Endothelial cell (in vitro differentiated cells): ENCODE measurements at regions not wholly inside any gene's neighbourhood (a gene's known extent, or its start where the extent isn't known, plus 50 kb on each side); places are given as distances from the start of the nearest gene placed in this dataset.

Experiments
- DNase-seq: peaks from one replicate; pipeline ENCODE4 v3.0.0; 2021; ENCODE audit warnings: low spot score
- H3K27ac Mint-ChIP-seq: one replicate; pipeline ENCODE4 v1.8.0; 2021; ENCODE audit warnings: mixed read lengths, inconsistent platforms; ENCODE audit not compliant: unreplicated experiment
- H3K27me3 Mint-ChIP-seq: one replicate; pipeline ENCODE4 v1.8.0; 2021; ENCODE audit warnings: mild to moderate bottlenecking, moderate library complexity, mixed read lengths, inconsistent platforms; ENCODE audit not compliant: unreplicated experiment
- H3K36me3 Mint-ChIP-seq: one replicate; pipeline ENCODE4 v1.8.0; 2021; ENCODE audit warnings: mild to moderate bottlenecking, low read depth, mixed read lengths, inconsistent platforms; ENCODE audit not compliant: unreplicated experiment
- H3K4me1 Mint-ChIP-seq: one replicate; pipeline ENCODE4 v1.8.0; 2021; ENCODE audit warnings: mild to moderate bottlenecking, mixed read lengths, inconsistent platforms; ENCODE audit not compliant: unreplicated experiment
- H3K4me3 Mint-ChIP-seq: one replicate; pipeline ENCODE4 v1.8.0; 2021; ENCODE audit warnings: mild to moderate bottlenecking, mixed read lengths, inconsistent platforms; ENCODE audit not compliant: unreplicated experiment
- H3K9me3 Mint-ChIP-seq: one replicate; pipeline ENCODE4 v1.8.0; 2021; ENCODE audit warnings: mixed read lengths, inconsistent platforms; ENCODE audit not compliant: unreplicated experiment
- TF ChIP-seq, protein P1 (sequence below): fragments of 200-600 bp; sonication (generic); IDR thresholded peaks from one replicate; pipeline ENCODE4 v1.5.0; 2021; ENCODE audit warnings: antibody characterized with exemption; ENCODE audit not compliant: unreplicated experiment

DNA sequence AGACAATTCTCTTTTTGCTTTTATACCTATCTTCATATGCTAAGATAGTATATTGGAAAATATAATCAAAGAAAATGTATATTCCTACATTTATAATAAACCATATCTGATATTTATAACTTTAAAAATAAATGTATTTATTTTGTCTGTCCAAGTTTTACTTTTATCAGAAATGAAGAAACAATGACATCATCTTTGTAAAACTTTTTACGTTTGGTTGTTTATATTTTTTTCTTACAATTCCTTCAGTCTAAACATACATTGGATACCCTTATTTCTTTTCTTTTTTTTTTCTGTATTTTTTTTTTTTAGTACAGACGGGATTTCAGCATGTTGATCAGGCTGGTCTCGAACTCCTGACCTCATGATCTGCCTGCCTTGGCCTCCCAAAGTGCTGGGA, 1577.0 kb upstream of the SLC39A10 start:
- Mint-ChIP-seq H3K9me3 (no peaks in the 10 kb centered on the region), H3K4me3 (no peak overlapping the region), H3K27ac (no peak overlapping the region), H3K36me3 (no peaks in the 10 kb centered on the region), H3K27me3 (no peaks in the 10 kb centered on the region), H3K4me1 (no peaks in the 10 kb centered on the region)
- TF ChIP-seq, protein P1, sequence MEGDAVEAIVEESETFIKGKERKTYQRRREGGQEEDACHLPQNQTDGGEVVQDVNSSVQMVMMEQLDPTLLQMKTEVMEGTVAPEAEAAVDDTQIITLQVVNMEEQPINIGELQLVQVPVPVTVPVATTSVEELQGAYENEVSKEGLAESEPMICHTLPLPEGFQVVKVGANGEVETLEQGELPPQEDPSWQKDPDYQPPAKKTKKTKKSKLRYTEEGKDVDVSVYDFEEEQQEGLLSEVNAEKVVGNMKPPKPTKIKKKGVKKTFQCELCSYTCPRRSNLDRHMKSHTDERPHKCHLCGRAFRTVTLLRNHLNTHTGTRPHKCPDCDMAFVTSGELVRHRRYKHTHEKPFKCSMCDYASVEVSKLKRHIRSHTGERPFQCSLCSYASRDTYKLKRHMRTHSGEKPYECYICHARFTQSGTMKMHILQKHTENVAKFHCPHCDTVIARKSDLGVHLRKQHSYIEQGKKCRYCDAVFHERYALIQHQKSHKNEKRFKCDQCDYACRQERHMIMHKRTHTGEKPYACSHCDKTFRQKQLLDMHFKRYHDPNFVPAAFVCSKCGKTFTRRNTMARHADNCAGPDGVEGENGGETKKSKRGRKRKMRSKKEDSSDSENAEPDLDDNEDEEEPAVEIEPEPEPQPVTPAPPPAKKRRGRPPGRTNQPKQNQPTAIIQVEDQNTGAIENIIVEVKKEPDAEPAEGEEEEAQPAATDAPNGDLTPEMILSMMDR: no peak
- DNase-seq: no peak

DNA sequence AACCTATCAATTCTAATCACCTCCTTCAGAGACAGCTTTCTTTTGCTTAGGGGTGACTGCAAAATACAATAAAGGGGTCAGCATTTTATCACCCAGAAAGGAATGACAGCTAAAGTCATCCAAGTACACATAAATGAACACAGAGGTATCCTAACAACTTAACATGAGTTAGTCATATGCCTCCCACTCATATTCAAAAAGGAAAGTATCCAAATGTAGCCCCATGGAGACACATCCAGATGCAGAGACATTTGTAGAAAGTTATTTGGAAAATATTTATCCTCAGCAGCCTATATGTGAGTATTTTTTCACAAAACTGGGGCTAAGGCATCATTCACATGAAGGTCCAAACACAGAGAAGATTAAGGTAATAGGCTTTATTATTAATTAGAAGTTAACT, 1579.7 kb upstream of the SLC39A10 start:
- H3K36me3 Mint-ChIP-seq: no peaks in the 10 kb centered on the region
- no peaks in the 10 kb centered on the region for H3K4me1 Mint-ChIP-seq
- no peak for DNase-seq
- no peak overlapping the region for H3K4me3 Mint-ChIP-seq
- H3K27me3 Mint-ChIP-seq: peaks cover 1% of the 10 kb centered on the region
- no peaks in the 10 kb centered on the region for H3K9me3 Mint-ChIP-seq
- H3K27ac Mint-ChIP-seq: no peak overlapping the region
- TF ChIP-seq, protein P1: no peak

DNA sequence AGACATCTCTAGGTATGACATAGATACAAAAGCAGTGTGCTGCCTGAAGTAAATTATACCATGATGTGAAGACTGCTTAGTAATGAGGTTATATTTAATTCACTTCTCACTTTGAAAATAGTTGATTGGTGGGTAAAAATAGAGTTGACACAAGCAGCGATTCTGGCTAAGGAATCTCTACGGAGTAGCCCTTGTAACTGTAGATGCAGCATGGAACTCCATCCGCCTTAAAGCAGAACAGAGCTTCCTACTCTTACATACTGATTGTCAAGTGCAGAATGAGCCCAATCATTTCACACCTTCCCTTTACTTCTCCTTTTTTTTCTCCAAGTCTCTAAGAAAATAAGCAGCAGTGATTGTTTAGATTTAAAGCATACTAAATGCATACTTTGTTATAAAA, 1594.6 kb upstream of the SLC39A10 start:
- TF ChIP-seq, protein P1: no peak
- no peak overlapping the region for H3K27ac Mint-ChIP-seq
- H3K4me1 Mint-ChIP-seq: no peaks in the 10 kb centered on the region
- no peaks in the 10 kb centered on the region for H3K9me3 Mint-ChIP-seq
- no peak overlapping the region for H3K4me3 Mint-ChIP-seq
- H3K36me3 Mint-ChIP-seq: no peaks in the 10 kb centered on the region
- no peak for DNase-seq
- no peaks in the 10 kb centered on the region for H3K27me3 Mint-ChIP-seq

DNA sequence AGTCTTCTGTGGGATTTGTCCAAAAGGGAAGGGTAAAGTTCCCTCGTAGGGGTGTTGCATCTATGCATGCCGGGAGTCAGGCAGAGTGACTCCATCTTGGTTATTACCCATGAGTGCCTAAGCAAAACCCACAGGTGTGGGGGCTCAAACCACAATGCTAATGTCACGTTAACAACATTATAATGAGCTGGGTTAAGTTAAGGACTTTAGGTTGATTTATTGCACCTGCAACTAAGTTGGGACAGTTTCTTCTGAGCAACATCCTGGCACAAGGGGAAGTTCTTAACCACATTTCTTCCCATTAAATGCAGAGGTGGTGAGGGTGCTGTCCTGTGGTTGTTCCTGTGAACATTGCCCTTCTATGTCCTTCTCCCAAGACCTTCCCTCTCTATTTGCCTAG, 1596.8 kb upstream of the SLC39A10 start:
- H3K27ac Mint-ChIP-seq: no peak overlapping the region
- no peaks in the 10 kb centered on the region for H3K36me3 Mint-ChIP-seq
- no peak overlapping the region for H3K4me3 Mint-ChIP-seq
- H3K9me3 Mint-ChIP-seq: no peaks in the 10 kb centered on the region
- no peaks in the 10 kb centered on the region for H3K4me1 Mint-ChIP-seq
- H3K27me3 Mint-ChIP-seq: no peaks in the 10 kb centered on the region
- DNase-seq: no peak
- TF ChIP-seq, protein P1: no peak

DNA sequence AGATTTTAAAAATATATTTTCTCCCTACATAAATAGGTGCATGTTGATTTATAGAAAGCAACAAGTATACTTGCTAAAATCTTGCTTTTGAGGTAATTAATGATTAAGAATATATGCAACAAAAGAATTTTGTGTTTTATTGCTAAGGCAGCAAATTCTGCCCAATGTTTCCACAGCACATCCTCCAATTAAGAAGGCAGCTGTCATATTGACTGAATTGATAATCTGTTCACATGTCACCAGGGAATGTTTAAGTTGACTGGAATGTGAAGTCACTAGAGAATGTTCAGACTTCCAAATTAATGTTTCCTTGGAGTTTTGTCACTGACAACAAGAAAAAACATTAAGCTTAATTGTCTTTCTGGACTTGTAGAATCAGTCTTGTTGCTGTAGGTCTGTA, 1602.7 kb upstream of the SLC39A10 start:
- TF ChIP-seq, protein P1: no peak
- Mint-ChIP-seq H3K27me3 (no peaks in the 10 kb centered on the region), H3K9me3 (no peaks in the 10 kb centered on the region), H3K4me3 (no peak overlapping the region), H3K36me3 (no peaks in the 10 kb centered on the region), H3K4me1 (no peaks in the 10 kb centered on the region), H3K27ac (no peak overlapping the region)
- no peak for DNase-seq
